SK-N-DZ (cell line): ENCODE measurements at regions not wholly inside any gene's neighbourhood (a gene's known extent, or its start where the extent isn't known, plus 50 kb on each side); places are given as distances from the start of the nearest gene placed in this dataset.
A peak's percentile ranks its signal among the peaks of the same experiment; 100 is the strongest.
"Not testable (repeated sequence)": the region's sequence is repeated elsewhere in the genome, so short reads cannot be mapped to it uniquely, and the experiment has no call there.

Experiments
- DNase-seq: peaks from one replicate; pipeline ENCODE4 v3.0.0-alpha.2; 2015; ENCODE audit warnings: low spot score

DNA sequence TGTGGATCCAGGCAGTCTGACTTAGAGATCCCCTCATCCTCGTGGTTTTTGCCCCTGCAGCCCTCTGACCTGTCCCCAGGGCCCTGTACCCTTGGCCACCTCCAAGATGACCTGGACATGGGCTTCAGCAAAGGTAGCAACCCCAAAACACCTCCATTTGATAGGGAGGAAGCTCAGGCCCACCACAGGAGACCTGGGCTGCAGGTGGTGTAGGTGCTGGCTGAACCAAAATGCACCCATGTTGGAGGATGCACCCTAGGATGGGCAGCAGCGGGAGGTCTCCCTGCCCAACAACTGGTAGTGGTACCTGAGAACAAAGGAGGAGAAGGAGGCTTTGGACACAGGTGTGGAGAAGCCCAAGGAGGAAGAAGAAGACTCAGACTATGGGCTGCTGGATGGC is 188.7 kb downstream of the ZNF716 start:
- DNase-seq, result no peak

- no peak for DNase-seq
Observed at GRCh38 chr7:57641521-57642067, 191.6 kb downstream of the ZNF716 start.

DNA sequence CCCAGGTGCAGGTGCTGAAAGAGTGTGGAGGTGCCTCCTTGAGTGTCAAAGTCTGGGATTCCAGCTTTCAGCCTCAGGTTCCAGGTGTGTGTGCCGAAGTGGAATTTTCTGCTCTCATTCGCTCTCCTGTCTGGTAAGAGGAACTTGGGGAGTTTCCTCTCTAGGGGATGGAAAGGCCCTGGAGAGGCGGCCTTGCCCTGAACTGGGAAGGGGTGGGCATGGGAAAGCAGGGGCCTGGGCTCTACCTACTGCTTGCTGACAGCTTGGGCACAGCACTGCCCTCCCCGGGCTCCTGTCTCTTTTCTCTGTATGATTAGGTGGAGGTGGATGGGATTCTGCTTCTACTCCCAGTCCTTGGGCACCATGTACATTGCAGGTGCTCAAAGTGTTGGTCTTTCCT is 192.8 kb downstream of the ZNF716 start:
- DNase-seq, result no peak

GRCh38 chr7:57646219-57646900 is 196.4 kb downstream of the ZNF716 start:
- DNase-seq, result no peak

DNA sequence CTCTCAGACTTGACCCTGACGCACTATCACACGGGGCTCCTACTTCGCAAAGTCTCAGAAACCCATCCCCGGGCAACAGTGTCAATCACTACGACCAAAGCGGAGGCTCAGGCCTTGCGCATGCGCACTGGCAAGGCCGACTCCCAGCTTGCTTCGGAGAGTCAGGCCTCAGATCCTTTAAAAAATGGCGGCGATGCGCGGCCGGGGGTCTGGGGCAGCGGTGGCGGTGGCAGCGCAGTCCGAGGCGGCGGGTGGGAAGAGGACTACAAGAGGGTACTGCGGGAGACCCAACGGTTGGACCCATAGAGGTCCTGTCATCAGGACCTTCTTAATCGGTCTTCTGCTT is 196.9 kb downstream of the ZNF716 start:
- DNase-seq, result no peak

DNA sequence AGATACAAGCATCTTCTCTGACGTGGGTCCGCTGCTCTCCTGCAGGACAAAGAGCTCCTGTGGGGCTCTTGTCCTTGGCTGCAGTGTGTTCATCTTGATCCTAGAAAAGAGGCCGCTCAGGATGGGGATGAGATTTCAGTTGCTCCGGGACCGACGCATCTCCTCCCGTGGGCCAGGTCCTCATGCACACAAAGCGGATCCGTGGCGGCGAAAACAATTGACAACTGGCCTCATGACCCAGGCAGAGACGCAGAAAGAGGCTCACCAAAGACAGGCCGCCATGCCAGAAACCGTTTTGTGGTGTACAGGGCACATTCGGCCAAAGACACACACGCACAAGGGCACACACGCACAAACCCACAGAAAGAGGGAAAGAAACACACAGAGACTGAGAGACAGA is 200.4 kb downstream of the ZNF716 start:
- DNase-seq, result not testable (repeated sequence)

GRCh38 chr7:57651006-57651405 is 201.0 kb downstream of the ZNF716 start:
- DNase-seq, result peak; percentile 5

- not testable (repeated sequence) for DNase-seq
Observed at GRCh38 chr7:57651611-57652010, 201.6 kb downstream of the ZNF716 start.

- no peak for DNase-seq
Observed at GRCh38 chr7:57653262-57653830, 203.4 kb downstream of the ZNF716 start.

DNA sequence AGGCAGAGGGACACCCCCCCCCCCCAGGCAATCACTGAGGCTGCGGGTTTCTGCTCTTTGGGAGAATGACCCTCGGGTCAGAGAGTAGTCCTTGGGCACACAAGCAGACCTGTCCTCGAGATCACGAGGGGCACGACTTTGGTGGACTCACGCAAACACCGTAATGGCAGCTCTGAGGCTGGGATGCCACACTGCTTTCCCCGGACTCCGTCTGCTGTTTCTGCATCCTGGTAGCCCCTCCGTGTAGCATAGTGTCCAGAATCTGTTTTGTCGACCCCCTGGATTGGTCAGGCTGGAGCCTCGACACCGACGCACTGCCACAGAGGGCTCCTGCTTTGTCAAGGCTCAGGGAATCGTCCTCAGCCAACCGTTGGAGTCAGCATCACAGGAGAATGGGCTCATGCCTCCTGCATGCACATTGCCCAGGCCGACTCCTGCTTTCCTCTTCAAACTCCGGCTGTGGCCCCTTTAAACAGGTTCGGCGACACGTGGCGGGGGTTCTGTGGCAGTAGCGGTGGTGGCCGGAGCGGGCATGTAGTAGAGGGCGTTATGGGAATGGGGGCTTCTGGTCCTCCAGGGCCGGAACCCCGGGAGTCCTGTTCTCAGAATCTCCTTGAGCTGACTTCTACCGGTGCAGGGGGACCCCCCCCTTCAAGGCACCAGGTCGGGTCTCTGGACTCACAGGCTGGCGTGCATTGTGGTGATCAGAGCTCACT is 205.3 kb downstream of the ZNF716 start:
- not testable (repeated sequence) for DNase-seq

DNA sequence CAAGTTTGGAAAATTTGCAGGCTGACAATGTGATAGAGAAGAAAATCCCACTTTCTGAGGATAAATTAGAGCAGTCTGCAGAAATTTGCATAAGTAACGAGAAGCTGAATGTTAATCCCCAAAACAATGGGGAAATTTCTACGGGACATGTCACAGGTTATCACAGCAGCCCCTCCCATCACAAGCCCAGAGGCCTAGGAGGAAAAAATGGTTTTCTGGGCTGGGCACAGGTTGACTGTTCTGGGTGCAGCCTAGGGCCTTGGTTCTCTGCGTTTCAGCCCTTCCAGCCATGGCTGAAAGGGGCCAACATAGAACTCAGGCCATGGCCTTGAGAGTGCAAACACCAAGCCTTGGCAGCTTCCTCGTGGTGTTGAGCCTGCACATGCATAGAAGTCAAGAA is 209.2 kb downstream of the ZNF716 start:
- not testable (repeated sequence) for DNase-seq

DNA sequence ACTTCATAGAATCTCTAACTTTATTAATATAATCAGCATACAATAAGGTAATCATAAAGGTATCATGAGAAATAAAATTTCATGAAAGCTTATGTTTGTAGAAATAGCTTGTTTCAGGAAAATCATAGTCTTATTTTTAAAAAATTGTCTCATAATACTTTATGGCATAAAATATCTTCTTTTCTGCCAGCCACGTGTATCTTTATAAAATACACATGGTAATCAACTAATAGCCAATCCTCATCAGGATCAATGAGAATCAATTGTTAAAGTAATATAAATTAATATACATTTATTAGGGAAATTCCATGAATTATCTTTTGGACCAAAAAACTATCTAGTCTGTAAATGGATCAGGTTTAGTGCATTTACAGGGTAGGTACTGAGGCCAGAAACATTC is 227.0 kb downstream of the ZNF716 start:
- DNase-seq, result not testable (repeated sequence)

DNA sequence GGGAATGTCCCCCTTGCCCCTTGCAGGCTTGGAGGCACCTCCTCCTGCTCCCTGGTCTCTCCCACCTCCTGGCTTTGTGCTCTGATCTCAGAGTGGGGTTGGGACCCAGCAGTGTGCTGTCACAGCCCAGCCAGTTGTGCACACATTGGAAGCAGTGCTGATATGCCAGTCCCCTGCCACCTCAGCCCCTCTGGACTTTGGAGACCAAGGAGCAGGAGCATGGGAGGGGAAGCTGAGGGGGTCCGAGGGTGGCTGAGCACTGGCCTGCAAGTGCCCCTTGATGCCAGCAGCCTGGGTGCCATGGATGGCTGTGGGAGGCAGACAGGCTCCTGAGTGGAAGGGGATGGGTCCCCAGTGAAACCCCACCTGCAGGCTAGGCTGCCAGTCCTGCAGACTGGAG is 235.4 kb downstream of the ZNF716 start:
- DNase-seq, result no peak
